GM23338 (cell line): ENCODE measurements at regions not wholly inside any gene's neighbourhood (a gene's known extent, or its start where the extent isn't known, plus 50 kb on each side); places are given as distances from the start of the nearest gene placed in this dataset.

Experiments used
- ATAC-seq: fragments of 200-7000 bp; cut with Tn5 transposase; 3 replicates; pipeline ENCODE4 v1.9.1; 2020
- DNase-seq: peaks from one replicate; pipeline ENCODE4 v3.0.0-alpha.2; 2015; ENCODE audit warnings: low spot score
- H2AFZ ChIP-seq: fragments of 200-600 bp; sonication (generic); 2 replicates; pipeline ENCODE4 v1.8.0; 2016; ENCODE audit warnings: antibody characterized with exemption, mild to moderate bottlenecking, moderate library complexity
- H3F3A ChIP-seq: fragments of 200-600 bp; sonication (generic); replicated peaks from 2 replicates; pipeline ENCODE4 v1.8.0; 2017; ENCODE audit warnings: antibody characterized with exemption, mixed run types, low read depth
- H3K27ac ChIP-seq: fragments of 200-600 bp; sonication (generic); 2 replicates; pipeline ENCODE4 v1.6.1; 2016; ENCODE audit warnings: low read depth
- H3K27me3 ChIP-seq: fragments of 200-600 bp; sonication (generic); 2 replicates; pipeline ENCODE4 v1.8.0; 2016; ENCODE audit warnings: mild to moderate bottlenecking, mixed run types, moderate library complexity; ENCODE audit not compliant: insufficient read depth
- H3K36me3 ChIP-seq: fragments of 200-600 bp; sonication (generic); 2 replicates; pipeline ENCODE4 v1.8.0; 2016; ENCODE audit warnings: mild to moderate bottlenecking; ENCODE audit not compliant: insufficient read depth
- H3K4me1 ChIP-seq: fragments of 200-600 bp; sonication (generic); 2 replicates; pipeline ENCODE4 v1.8.0; 2016; ENCODE audit warnings: mild to moderate bottlenecking, moderate library complexity; ENCODE audit not compliant: insufficient read depth
- H3K4me2 ChIP-seq: fragments of 200-600 bp; sonication (generic); 2 replicates; pipeline ENCODE4 v1.7.1; 2017; ENCODE audit warnings: mixed run types
- H3K4me3 ChIP-seq: fragments of 200-600 bp; sonication (generic); 2 replicates; pipeline ENCODE4 v1.6.1; 2016; ENCODE audit warnings: mixed run types
- H3K79me2 ChIP-seq: fragments of 200-600 bp; sonication (generic); replicated peaks from 2 replicates; pipeline ENCODE4 v1.8.0; 2017; ENCODE audit warnings: mild to moderate bottlenecking; ENCODE audit not compliant: insufficient read depth
- H3K9me2 ChIP-seq: fragments of 200-600 bp; sonication (generic); 2 replicates; pipeline ENCODE4 v1.8.0; 2017; ENCODE audit not compliant: insufficient read depth
- H4K20me1 ChIP-seq: fragments of 200-600 bp; sonication (generic); replicated peaks from 2 replicates; pipeline ENCODE4 v1.8.0; 2017; ENCODE audit warnings: mild to moderate bottlenecking; ENCODE audit not compliant: insufficient read depth
- H3K27ac Mint-ChIP-seq: 2 replicates; pipeline ENCODE4 v1.8.0; 2020; ENCODE audit warnings: inconsistent platforms, mild to moderate bottlenecking, moderate library complexity, mixed read lengths
- H3K27me3 Mint-ChIP-seq: 3 replicates; pipeline ENCODE4 v1.8.0; 2022; ENCODE audit warnings: low read depth, mild to moderate bottlenecking, moderate library complexity, mixed read lengths, inconsistent platforms; ENCODE audit not compliant: insufficient read depth, poor library complexity
- H3K36me3 Mint-ChIP-seq: 3 replicates; pipeline ENCODE4 v1.8.0; 2021; ENCODE audit warnings: low read depth, mild to moderate bottlenecking, inconsistent platforms, moderate library complexity, mixed read lengths
- H3K4me1 Mint-ChIP-seq: 3 replicates; pipeline ENCODE4 v1.8.0; 2020; ENCODE audit warnings: mild to moderate bottlenecking, inconsistent platforms, mixed read lengths
- H3K4me3 Mint-ChIP-seq: 3 replicates; pipeline ENCODE4 v1.8.0; 2021; ENCODE audit warnings: moderate library complexity, mild to moderate bottlenecking, inconsistent platforms, mixed read lengths
- H3K9me3 Mint-ChIP-seq: 3 replicates; pipeline ENCODE4 v1.8.0; 2020; ENCODE audit warnings: moderate library complexity, mild to moderate bottlenecking, inconsistent platforms, mixed read lengths
- CREB1 ChIP-seq: fragments of 250-450 bp; sonication (Bioruptor Pico); IDR thresholded peaks from 2 replicates; pipeline ENCODE4 v1.5.0; 2020; ENCODE audit warnings: low read depth, mild to moderate bottlenecking, moderate library complexity
- EZH2phosphoT487 ChIP-seq: fragments of 200-600 bp; sonication (generic); IDR thresholded peaks from one replicate; pipeline ENCODE4 v1.8.1; 2018; ENCODE audit warnings: antibody characterized with exemption; ENCODE audit not compliant: unreplicated experiment
- JUNB ChIP-seq: IDR thresholded peaks from one replicate; pipeline ENCODE4 v1.6.1; 2016; ENCODE audit warnings: antibody characterized with exemption; ENCODE audit not compliant: unreplicated experiment
- NANOG ChIP-seq: IDR thresholded peaks from 2 replicates; pipeline ENCODE4 v1.6.1; 2016; ENCODE audit warnings: antibody characterized with exemption, borderline replicate concordance
- ZNF331 ChIP-seq: fragments of 250-450 bp; sonication (Bioruptor Pico); IDR thresholded peaks from 2 replicates; pipeline ENCODE4 v1.5.0; 2020; ENCODE audit warnings: low read depth, mild to moderate bottlenecking, moderate library complexity
- TF ChIP-seq, protein P1 (sequence below): fragments of 250-450 bp; sonication (Bioruptor Pico); IDR thresholded peaks from 2 replicates; pipeline ENCODE4 v1.5.0; 2020; ENCODE audit warnings: mild to moderate bottlenecking, moderate library complexity
- TF ChIP-seq, protein P2 (sequence below), 2 experiments: fragments of 200-600 bp in 1 of 2; sonication (generic) in 1 of 2; conservative IDR thresholded peaks; 2 replicates each; pipeline versions ENCODE4 v1.5.1 to v1.6.1; 2016 to 2017; ENCODE audit warnings: antibody characterized with exemption in 2 of 2, low read depth in 2 of 2, mild to moderate bottlenecking in 2 of 2, moderate library complexity in 1 of 2
- TF ChIP-seq, protein P3 (sequence below): IDR thresholded peaks from one replicate; pipeline ENCODE4 v1.6.1; 2018; ENCODE audit warnings: antibody characterized with exemption; ENCODE audit not compliant: unreplicated experiment

DNA sequence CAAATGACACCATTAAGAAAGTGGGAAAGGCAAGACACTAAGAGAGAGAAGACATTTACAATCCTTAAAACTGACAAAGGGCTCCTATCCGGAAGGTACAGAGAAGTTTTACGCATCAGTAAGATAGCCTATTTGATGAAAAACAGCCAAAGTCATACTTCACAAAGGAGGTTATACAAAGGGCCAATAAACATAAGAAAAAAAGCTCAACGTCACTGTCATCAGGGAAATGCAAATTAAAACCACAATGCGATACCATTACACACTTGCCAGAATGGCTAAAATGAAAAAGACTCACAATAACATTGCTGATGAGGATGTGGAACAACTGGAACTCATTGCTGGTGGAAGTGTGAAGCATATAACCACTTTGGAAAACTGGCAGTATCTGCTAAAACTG lies 168.6 kb upstream of the FAR2 start (continued):
- TF ChIP-seq, protein P1, sequence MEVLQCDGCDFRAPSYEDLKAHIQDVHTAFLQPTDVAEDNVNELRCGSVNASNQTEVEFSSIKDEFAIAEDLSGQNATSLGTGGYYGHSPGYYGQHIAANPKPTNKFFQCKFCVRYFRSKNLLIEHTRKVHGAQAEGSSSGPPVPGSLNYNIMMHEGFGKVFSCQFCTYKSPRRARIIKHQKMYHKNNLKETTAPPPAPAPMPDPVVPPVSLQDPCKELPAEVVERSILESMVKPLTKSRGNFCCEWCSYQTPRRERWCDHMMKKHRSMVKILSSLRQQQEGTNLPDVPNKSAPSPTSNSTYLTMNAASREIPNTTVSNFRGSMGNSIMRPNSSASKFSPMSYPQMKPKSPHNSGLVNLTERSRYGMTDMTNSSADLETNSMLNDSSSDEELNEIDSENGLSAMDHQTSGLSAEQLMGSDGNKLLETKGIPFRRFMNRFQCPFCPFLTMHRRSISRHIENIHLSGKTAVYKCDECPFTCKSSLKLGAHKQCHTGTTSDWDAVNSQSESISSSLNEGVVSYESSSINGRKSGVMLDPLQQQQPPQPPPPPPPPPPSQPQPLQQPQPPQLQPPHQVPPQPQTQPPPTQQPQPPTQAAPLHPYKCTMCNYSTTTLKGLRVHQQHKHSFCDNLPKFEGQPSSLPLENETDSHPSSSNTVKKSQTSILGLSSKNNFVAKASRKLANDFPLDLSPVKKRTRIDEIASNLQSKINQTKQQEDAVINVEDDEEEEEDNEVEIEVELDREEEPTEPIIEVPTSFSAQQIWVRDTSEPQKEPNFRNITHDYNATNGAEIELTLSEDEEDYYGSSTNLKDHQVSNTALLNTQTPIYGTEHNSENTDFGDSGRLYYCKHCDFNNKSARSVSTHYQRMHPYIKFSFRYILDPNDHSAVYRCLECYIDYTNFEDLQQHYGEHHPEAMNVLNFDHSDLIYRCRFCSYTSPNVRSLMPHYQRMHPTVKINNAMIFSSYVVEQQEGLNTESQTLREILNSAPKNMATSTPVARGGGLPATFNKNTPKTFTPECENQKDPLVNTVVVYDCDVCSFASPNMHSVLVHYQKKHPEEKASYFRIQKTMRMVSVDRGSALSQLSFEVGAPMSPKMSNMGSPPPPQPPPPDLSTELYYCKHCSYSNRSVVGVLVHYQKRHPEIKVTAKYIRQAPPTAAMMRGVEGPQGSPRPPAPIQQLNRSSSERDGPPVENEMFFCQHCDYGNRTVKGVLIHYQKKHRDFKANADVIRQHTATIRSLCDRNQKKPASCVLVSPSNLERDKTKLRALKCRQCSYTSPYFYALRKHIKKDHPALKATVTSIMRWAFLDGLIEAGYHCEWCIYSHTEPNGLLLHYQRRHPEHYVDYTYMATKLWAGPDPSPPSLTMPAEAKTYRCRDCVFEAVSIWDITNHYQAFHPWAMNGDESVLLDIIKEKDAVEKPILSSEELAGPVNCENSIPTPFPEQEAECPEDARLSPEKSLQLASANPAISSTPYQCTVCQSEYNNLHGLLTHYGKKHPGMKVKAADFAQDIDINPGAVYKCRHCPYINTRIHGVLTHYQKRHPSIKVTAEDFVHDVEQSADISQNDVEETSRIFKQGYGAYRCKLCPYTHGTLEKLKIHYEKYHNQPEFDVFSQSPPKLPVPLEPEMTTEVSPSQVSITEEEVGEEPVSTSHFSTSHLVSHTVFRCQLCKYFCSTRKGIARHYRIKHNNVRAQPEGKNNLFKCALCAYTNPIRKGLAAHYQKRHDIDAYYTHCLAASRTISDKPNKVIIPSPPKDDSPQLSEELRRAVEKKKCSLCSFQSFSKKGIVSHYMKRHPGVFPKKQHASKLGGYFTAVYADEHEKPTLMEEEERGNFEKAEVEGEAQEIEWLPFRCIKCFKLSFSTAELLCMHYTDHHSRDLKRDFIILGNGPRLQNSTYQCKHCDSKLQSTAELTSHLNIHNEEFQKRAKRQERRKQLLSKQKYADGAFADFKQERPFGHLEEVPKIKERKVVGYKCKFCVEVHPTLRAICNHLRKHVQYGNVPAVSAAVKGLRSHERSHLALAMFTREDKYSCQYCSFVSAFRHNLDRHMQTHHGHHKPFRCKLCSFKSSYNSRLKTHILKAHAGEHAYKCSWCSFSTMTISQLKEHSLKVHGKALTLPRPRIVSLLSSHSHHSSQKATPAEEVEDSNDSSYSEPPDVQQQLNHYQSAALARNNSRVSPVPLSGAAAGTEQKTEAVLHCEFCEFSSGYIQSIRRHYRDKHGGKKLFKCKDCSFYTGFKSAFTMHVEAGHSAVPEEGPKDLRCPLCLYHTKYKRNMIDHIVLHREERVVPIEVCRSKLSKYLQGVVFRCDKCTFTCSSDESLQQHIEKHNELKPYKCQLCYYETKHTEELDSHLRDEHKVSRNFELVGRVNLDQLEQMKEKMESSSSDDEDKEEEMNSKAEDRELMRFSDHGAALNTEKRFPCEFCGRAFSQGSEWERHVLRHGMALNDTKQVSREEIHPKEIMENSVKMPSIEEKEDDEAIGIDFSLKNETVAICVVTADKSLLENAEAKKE (CRISPR knock-in tag), result no peak
- TF ChIP-seq EZH2phosphoT487, result no peak

DNA sequence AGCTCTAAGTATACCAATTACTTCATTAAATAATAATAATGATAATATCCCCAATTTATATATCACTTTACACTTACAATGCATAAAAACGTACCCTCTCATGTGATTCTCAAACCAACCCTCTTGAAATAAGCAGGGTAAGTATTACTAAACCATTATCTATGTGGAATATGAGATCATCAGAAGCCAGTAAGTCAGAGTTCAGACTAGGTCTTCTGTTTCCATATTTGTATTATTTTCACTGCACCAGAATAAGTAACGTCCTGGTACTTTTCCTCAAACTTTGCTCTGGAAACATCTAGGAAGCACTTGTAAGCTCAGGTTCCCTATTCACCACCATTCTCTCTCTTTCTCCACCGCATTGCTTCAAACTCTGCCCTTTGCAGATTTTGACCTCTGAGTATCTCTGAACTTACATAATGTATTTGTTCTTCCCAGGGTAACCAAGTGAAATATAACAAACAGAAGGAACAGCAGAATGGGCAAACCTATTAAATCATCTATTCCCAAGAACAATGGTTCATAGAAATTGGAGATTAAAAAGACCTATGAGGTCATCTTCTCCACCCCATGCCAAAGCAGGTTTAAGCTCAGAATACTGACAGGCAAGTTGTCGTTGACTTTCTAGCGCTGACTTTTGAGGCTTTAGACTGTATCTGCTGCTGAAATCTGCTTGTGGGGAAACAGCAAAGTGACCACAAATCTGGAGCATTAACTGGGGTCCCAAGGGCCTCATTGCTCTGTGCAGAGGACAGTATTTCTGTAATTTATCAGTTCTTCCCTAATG lies 161.3 kb upstream of the FAR2 start:
- ATAC-seq (no peak), DNase-seq (no peak)
- Histone ChIP-seq H3K79me2 (no peaks in the 10 kb centered on the region), H4K20me1 (no peaks in the 10 kb centered on the region), H3F3A (no peaks in the 10 kb centered on the region), H3K9me2 (no peaks in the 10 kb centered on the region), H3K4me2 (no peak overlapping the region), H3K4me1 (no peaks in the 10 kb centered on the region), H3K36me3 (no peaks in the 10 kb centered on the region), H3K27me3 (no peaks in the 10 kb centered on the region), H2AFZ (no peak overlapping the region), H3K4me3 (no peak overlapping the region), H3K27ac (no peak overlapping the region)
- Mint-ChIP-seq H3K27me3 (no peaks in the 10 kb centered on the region), H3K9me3 (no peaks in the 10 kb centered on the region), H3K4me1 (peaks cover 3% of the 10 kb centered on the region), H3K4me3 (no peak overlapping the region), H3K27ac (no peak overlapping the region), H3K36me3 (no peaks in the 10 kb centered on the region)
- TF ChIP-seq, protein P2, sequence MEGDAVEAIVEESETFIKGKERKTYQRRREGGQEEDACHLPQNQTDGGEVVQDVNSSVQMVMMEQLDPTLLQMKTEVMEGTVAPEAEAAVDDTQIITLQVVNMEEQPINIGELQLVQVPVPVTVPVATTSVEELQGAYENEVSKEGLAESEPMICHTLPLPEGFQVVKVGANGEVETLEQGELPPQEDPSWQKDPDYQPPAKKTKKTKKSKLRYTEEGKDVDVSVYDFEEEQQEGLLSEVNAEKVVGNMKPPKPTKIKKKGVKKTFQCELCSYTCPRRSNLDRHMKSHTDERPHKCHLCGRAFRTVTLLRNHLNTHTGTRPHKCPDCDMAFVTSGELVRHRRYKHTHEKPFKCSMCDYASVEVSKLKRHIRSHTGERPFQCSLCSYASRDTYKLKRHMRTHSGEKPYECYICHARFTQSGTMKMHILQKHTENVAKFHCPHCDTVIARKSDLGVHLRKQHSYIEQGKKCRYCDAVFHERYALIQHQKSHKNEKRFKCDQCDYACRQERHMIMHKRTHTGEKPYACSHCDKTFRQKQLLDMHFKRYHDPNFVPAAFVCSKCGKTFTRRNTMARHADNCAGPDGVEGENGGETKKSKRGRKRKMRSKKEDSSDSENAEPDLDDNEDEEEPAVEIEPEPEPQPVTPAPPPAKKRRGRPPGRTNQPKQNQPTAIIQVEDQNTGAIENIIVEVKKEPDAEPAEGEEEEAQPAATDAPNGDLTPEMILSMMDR (conservative IDR thresholded peaks at IDR 0.05; ENCODE audit: low read depth in 2 of 2), result no peak
- no peak for TF ChIP-seq ZNF331 (CRISPR knock-in tag)
- TF ChIP-seq NANOG, result no peak
- no peak for TF ChIP-seq CREB1
- no peak for TF ChIP-seq EZH2phosphoT487
- TF ChIP-seq JUNB, result no peak
- TF ChIP-seq, protein P3, sequence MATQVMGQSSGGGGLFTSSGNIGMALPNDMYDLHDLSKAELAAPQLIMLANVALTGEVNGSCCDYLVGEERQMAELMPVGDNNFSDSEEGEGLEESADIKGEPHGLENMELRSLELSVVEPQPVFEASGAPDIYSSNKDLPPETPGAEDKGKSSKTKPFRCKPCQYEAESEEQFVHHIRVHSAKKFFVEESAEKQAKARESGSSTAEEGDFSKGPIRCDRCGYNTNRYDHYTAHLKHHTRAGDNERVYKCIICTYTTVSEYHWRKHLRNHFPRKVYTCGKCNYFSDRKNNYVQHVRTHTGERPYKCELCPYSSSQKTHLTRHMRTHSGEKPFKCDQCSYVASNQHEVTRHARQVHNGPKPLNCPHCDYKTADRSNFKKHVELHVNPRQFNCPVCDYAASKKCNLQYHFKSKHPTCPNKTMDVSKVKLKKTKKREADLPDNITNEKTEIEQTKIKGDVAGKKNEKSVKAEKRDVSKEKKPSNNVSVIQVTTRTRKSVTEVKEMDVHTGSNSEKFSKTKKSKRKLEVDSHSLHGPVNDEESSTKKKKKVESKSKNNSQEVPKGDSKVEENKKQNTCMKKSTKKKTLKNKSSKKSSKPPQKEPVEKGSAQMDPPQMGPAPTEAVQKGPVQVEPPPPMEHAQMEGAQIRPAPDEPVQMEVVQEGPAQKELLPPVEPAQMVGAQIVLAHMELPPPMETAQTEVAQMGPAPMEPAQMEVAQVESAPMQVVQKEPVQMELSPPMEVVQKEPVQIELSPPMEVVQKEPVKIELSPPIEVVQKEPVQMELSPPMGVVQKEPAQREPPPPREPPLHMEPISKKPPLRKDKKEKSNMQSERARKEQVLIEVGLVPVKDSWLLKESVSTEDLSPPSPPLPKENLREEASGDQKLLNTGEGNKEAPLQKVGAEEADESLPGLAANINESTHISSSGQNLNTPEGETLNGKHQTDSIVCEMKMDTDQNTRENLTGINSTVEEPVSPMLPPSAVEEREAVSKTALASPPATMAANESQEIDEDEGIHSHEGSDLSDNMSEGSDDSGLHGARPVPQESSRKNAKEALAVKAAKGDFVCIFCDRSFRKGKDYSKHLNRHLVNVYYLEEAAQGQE, result no peak
